IMR-90 (cell line): ENCODE measurements at regions not wholly inside any gene's neighbourhood (a gene's known extent, or its start where the extent isn't known, plus 50 kb on each side); places are given as distances from the start of the nearest gene placed in this dataset.

Source experiments
- ATAC-seq: fragments of 200-7000 bp; cut with Tn5 transposase; 2 replicates; pipeline ENCODE4 v1.9.1; 2020; ENCODE audit warnings: low read depth, mild to moderate bottlenecking, moderate library complexity
- BruUV-seq: library from RNA; stranded (reverse); fragments of 400-500 nt; replicated peaks from 2 replicates; lab custom pipeline; 2021; lab: Mats Ljungman, UMichigan
- CTCF ChIA-PET: fragments of 300-600 bp; formaldehyde crosslinking; extraction: SDS; loops from one replicate; lab custom pipeline; 2021; ENCODE audit warnings: antibody characterized with exemption; lab: Yijun Ruan, JAX
- POLR2A ChIA-PET: fragments of 300-600 bp; sonication (Branson Sonifier 250); formaldehyde crosslinking; loops from one replicate; lab custom pipeline; 2022; ENCODE audit warnings: antibody characterized with exemption; ENCODE audit not compliant: unreplicated experiment; lab: Charles Lee
- DNase-seq: peaks from one replicate; pipeline ENCODE4 v3.0.0; 2013
- H2AFZ ChIP-seq: replicated peaks from 2 replicates; pipeline ENCODE3; 2013; ENCODE audit warnings: low read length, mild to moderate bottlenecking; ENCODE audit not compliant: poor library complexity
- H2AK5ac ChIP-seq: 2 replicates; pipeline ENCODE4 v1.6.1; 2013; ENCODE audit warnings: low read depth, low read length, inconsistent platforms
- H2AK9ac ChIP-seq: replicated peaks from 2 replicates; pipeline ENCODE3; 2013; ENCODE audit warnings: mild to moderate bottlenecking, low read depth, low read length, moderate library complexity; ENCODE audit not compliant: poor library complexity
- H2BK120ac ChIP-seq: 2 replicates; pipeline ENCODE4 v1.6.1; 2013; ENCODE audit warnings: low read depth, low read length, inconsistent platforms
- H2BK15ac ChIP-seq: 3 replicates; pipeline ENCODE4 v1.6.1; 2013; ENCODE audit warnings: low read depth, low read length, inconsistent platforms
- H2BK20ac ChIP-seq: 2 replicates; pipeline ENCODE4 v1.6.1; 2013; ENCODE audit warnings: low read depth, mild to moderate bottlenecking, inconsistent platforms, low read length, moderate library complexity
- H2BK5ac ChIP-seq: 2 replicates; pipeline ENCODE4 v1.6.1; 2013; ENCODE audit warnings: mild to moderate bottlenecking, low read depth, low read length, inconsistent platforms; ENCODE audit not compliant: poor library complexity, severe bottlenecking
- H3K14ac ChIP-seq: replicated peaks from 2 replicates; pipeline ENCODE4 v1.6.1; 2013; ENCODE audit warnings: low read depth, low read length, inconsistent platforms
- H3K18ac ChIP-seq: 2 replicates; pipeline ENCODE4 v1.6.1; 2013; ENCODE audit warnings: low read depth, low read length, control low read depth
- H3K23ac ChIP-seq: 2 replicates; pipeline ENCODE4 v1.6.1; 2013; ENCODE audit warnings: low read depth, low read length, inconsistent platforms
- H3K27ac ChIP-seq: 2 replicates; pipeline ENCODE4 v1.5.1; 2013; ENCODE audit warnings: mild to moderate bottlenecking, control low read depth, low read length; ENCODE audit not compliant: insufficient read depth
- H3K27me3 ChIP-seq: 2 replicates; pipeline ENCODE4 v1.6.1; 2013; ENCODE audit warnings: low read length; ENCODE audit not compliant: control insufficient read depth, insufficient read depth
- H3K36me3 ChIP-seq: 2 replicates; pipeline ENCODE4 v1.6.1; 2013; ENCODE audit warnings: low read length, mixed read lengths; ENCODE audit not compliant: control insufficient read depth, insufficient read depth
- H3K4ac ChIP-seq: 2 replicates; pipeline ENCODE4 v1.6.1; 2013; ENCODE audit warnings: low read depth, low read length, inconsistent platforms
- H3K4me1 ChIP-seq: 2 replicates; pipeline ENCODE4 v1.6.1; 2013; ENCODE audit warnings: low read length, mixed read lengths; ENCODE audit not compliant: control insufficient read depth, insufficient read depth
- H3K4me2 ChIP-seq: 2 replicates; pipeline ENCODE4 v1.6.1; 2013; ENCODE audit warnings: low read depth, mild to moderate bottlenecking, control low read depth, low read length, moderate library complexity
- H3K4me3 ChIP-seq: 2 replicates; pipeline ENCODE4 v1.5.1; 2013; ENCODE audit warnings: low read depth, mild to moderate bottlenecking, control low read depth, low read length, moderate library complexity; ENCODE audit not compliant: insufficient read depth
- H3K56ac ChIP-seq: 2 replicates; pipeline ENCODE4 v1.6.1; 2013; ENCODE audit warnings: low read length, inconsistent platforms; ENCODE audit not compliant: insufficient read depth; ENCODE audit errors: extremely low read depth
- H3K79me1 ChIP-seq, 2 experiments: 2 replicates each; pipeline ENCODE4 v1.6.1; 2013; ENCODE audit warnings: low read length in 2 of 2, inconsistent platforms in 1 of 2, low read depth in 1 of 2
- H3K9ac ChIP-seq: 2 replicates; pipeline ENCODE4 v1.6.1; 2013; ENCODE audit warnings: low read depth, low read length, control low read depth
- H3K9me1 ChIP-seq: 2 replicates; pipeline ENCODE4 v1.6.1; 2013; ENCODE audit warnings: low read length, inconsistent platforms; ENCODE audit not compliant: insufficient read depth
- H3K9me3 ChIP-seq: 2 replicates; pipeline ENCODE4 v1.6.1; 2013; ENCODE audit warnings: low read length; ENCODE audit not compliant: control insufficient read depth, insufficient read depth
- H4K20me1 ChIP-seq: 2 replicates; pipeline ENCODE4 v1.6.1; 2013; ENCODE audit warnings: low read length, inconsistent platforms; ENCODE audit not compliant: insufficient read depth
- H4K5ac ChIP-seq: 2 replicates; pipeline ENCODE4 v1.6.1; 2013; ENCODE audit warnings: mild to moderate bottlenecking, low read depth, low read length, control low read depth
- H4K8ac ChIP-seq, 2 experiments: 2 replicates each; pipeline ENCODE4 v1.6.1; 2013; ENCODE audit warnings: low read depth in 2 of 2, low read length in 2 of 2, control low read depth in 1 of 2, inconsistent platforms in 1 of 2
- H4K91ac ChIP-seq: 2 replicates; pipeline ENCODE4 v1.6.1; 2013; ENCODE audit warnings: low read depth, low read length, inconsistent platforms; ENCODE audit not compliant: insufficient read depth
- BHLHE40 ChIP-seq: fragments of 150-350 bp; IDR thresholded peaks from 2 replicates; pipeline ENCODE4 v1.6.1; 2016; ENCODE audit warnings: mild to moderate bottlenecking, low read depth, low read length
- CEBPB ChIP-seq: IDR thresholded peaks from 2 replicates; pipeline ENCODE4 v1.6.1; 2012; ENCODE audit warnings: low read depth, low read length, improper control_type of control experiment
- CHD1 ChIP-seq: IDR thresholded peaks from 2 replicates; pipeline ENCODE4 v1.6.1; 2012; ENCODE audit warnings: low read depth, low read length, improper control_type of control experiment
- FOS ChIP-seq: fragments of 150-350 bp; IDR thresholded peaks from 2 replicates; pipeline ENCODE4 v1.6.1; 2016; ENCODE audit warnings: low read depth, low read length
- MAFK ChIP-seq: IDR thresholded peaks from 2 replicates; pipeline ENCODE4 v1.6.1; 2012; ENCODE audit warnings: low read depth, low read length, improper control_type of control experiment
- MAZ ChIP-seq: IDR thresholded peaks from 2 replicates; pipeline ENCODE4 v1.6.1; 2012; ENCODE audit warnings: low read depth, mild to moderate bottlenecking, low read length, improper control_type of control experiment, moderate library complexity, borderline replicate concordance
- MXI1 ChIP-seq: IDR thresholded peaks from 2 replicates; pipeline ENCODE4 v1.6.1; 2012; ENCODE audit warnings: low read depth, mild to moderate bottlenecking, low read length, moderate library complexity, borderline replicate concordance
- NFE2L2 ChIP-seq: fragments of 150-350 bp; IDR thresholded peaks from 2 replicates; pipeline ENCODE4 v1.6.1; 2016; ENCODE audit warnings: low read depth, mild to moderate bottlenecking, low read length
- POLR2A ChIP-seq: IDR thresholded peaks from 2 replicates; pipeline ENCODE4 v1.6.1; 2012; ENCODE audit warnings: mild to moderate bottlenecking, low read depth, low read length
- RCOR1 ChIP-seq: IDR thresholded peaks from 2 replicates; pipeline ENCODE4 v1.6.1; 2012; ENCODE audit warnings: mild to moderate bottlenecking, low read length, improper control_type of control experiment; ENCODE audit not compliant: insufficient replicate concordance
- SMC3 ChIP-seq: fragments of 150-350 bp; IDR thresholded peaks from 2 replicates; pipeline ENCODE4 v1.6.1; 2016; ENCODE audit warnings: low read depth, mild to moderate bottlenecking, antibody characterized with exemption, low read length, moderate library complexity
- WGBS, 2 experiments: methylation state at CpG; one replicate each; pipeline versions ENCODE4 v1.1.5 to v1.1.7; 2013; ENCODE audit warnings: missing lambda C conversion rate in 2 of 2; ENCODE audit not compliant: insufficient read length in 1 of 2; ENCODE audit errors: extremely low coverage in 2 of 2; 5-methylcytosine and 5-hydroxymethylcytosine counted together
- dilution Hi-C: fragments of 300-500 bp; cut with HindIII; formaldehyde crosslinking; loops from one replicate; pipeline ENCODE4 v1.14.3; 2018; ENCODE audit warnings: low sequenced_read_pairs; ENCODE audit not compliant: unreplicated experiment
- in situ Hi-C: fragments of 300-500 bp; cut with MboI; formaldehyde crosslinking; loops from 3 replicates; pipeline ENCODE4 v1.14.3; 2019; ENCODE audit warnings: low sequenced_read_pairs, inconsistent platforms, mixed read lengths
- intact Hi-C: fragments of 100-400 bp; cut with micrococcal nuclease; formaldehyde crosslinking; loops from 2 replicates; pipeline ENCODE4 v1.10.0; 2022
- TF ChIP-seq, protein P1 (sequence below): fragments of 150-350 bp; IDR thresholded peaks from 2 replicates; pipeline ENCODE4 v1.6.1; 2017; ENCODE audit warnings: mild to moderate bottlenecking, antibody characterized with exemption, low read length, low read depth

DNA sequence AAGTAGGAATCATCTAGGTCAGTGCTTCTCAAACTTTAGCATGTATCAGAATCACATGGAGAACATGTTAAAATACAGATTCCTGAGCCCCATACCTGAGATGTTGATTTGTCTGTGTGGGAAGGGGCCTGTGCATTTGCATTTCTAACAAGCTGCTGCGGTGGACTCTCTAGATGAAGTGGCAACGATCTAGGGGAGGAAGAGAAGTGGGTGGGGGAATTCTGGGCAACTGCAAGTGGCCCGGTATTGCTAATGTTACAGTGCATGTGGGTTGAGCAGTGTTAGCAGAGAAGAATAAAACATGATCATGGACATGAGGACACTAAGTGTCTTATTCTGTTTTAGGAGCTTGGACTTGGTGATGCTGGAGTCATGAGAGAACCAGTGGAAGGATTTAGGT, 329.0 kb downstream of the OLFM4 start:
- POLR2A ChIA-PET = no interaction called here
- dilution Hi-C loops = no loop called here
- no peaks in the 10 kb centered on the region for H3K4me1 ChIP-seq

More for the DNA sequence above, 329.0 kb downstream of the OLFM4 start:
- Histone ChIP-seq H3K4me3 (no peak overlapping the region), H2AFZ (no peak overlapping the region), H3K27me3 (no peaks in the 10 kb centered on the region), H4K20me1 (no peaks in the 10 kb centered on the region), H2AK9ac (no peak overlapping the region), H4K5ac (no peak overlapping the region), H2BK20ac (no peak overlapping the region), H3K9me1 (no peaks in the 10 kb centered on the region), H2BK120ac (no peak overlapping the region), H4K8ac (no peak overlapping the region), H3K4ac (no peak overlapping the region), H3K9me3 (peaks cover 12% of the 10 kb centered on the region), H2AK5ac (no peak overlapping the region), H3K14ac (no peak overlapping the region), H3K9ac (no peak overlapping the region), H4K91ac (no peak overlapping the region), H3K27ac (no peak overlapping the region), H3K36me3 (no peaks in the 10 kb centered on the region), H2BK5ac (no peak overlapping the region), H3K23ac (no peak overlapping the region), H3K56ac (no peak overlapping the region), H3K79me1 (no peaks in the 10 kb centered on the region), H3K18ac (no peak overlapping the region), H3K4me2 (no peak overlapping the region), H2BK15ac (no peak overlapping the region)
- intact Hi-C loops = no loop called here
- ATAC-seq (no peak), DNase-seq (no peak)
- CTCF ChIA-PET = no interaction called here
- TF ChIP-seq POLR2A (no peak), CEBPB (no peak), MXI1 (no peak), RCOR1 (no peak), SMC3 (no peak), NFE2L2 (no peak), FOS (no peak), MAZ (no peak), CHD1 (no peak), MAFK (no peak), BHLHE40 (no peak)
- TF ChIP-seq, protein P1, sequence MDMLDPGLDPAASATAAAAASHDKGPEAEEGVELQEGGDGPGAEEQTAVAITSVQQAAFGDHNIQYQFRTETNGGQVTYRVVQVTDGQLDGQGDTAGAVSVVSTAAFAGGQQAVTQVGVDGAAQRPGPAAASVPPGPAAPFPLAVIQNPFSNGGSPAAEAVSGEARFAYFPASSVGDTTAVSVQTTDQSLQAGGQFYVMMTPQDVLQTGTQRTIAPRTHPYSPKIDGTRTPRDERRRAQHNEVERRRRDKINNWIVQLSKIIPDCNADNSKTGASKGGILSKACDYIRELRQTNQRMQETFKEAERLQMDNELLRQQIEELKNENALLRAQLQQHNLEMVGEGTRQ = no peak
- in situ Hi-C loops = no loop called here
- no TSS peak for BruUV-seq
- WGBS, 2 experiments = 24% methylated on average over 3 of the region's 3 CpGs; no CpG with 5 or more reads in 1 of the 2 experiments
